Stimulated activated memory B cell treated with anti-CD40 and anti-IgM and Interleukin-4, amounts not matched to agents 10 μg/mL and 1 μg/mL and 100 μg/mL, for 72 hours (primary cell): ENCODE measurements at regions not wholly inside any gene's neighbourhood (a gene's known extent, or its start where the extent isn't known, plus 50 kb on each side); places are given as distances from the start of the nearest gene placed in this dataset.

ENCODE experiments used
- ATAC-seq: fragments of 150-1000 bp; cut with Tn5 transposase; 2 replicates; pipeline ENCODE4 v1.10.0; 2021
- H3K27ac Mint-ChIP-seq: one replicate; pipeline ENCODE4 v1.8.0; 2022; ENCODE audit warnings: mild to moderate bottlenecking, mixed read lengths
- H3K27me3 Mint-ChIP-seq: one replicate; pipeline ENCODE4 v1.8.0; 2022; ENCODE audit warnings: mixed read lengths
- H3K36me3 Mint-ChIP-seq: one replicate; pipeline ENCODE4 v1.8.0; 2022; ENCODE audit warnings: mixed read lengths
- H3K4me1 Mint-ChIP-seq: one replicate; pipeline ENCODE4 v1.8.0; 2022; ENCODE audit warnings: mixed read lengths
- H3K4me3 Mint-ChIP-seq: one replicate; pipeline ENCODE4 v1.8.0; 2022; ENCODE audit warnings: mild to moderate bottlenecking, moderate library complexity, mixed read lengths
- H3K9me3 Mint-ChIP-seq: one replicate; pipeline ENCODE4 v1.8.0; 2022; ENCODE audit warnings: mixed read lengths

GRCh38 chr7:130918129-130919052, 184.4 kb upstream of the KLF14 start:
- Mint-ChIP-seq H3K27ac (peak overlapping the region; percentile 59), H3K4me3 (no peak overlapping the region), H3K36me3 (peaks cover 17% of the 10 kb centered on the region), H3K4me1 (peaks cover 61% of the 10 kb centered on the region), H3K27me3 (no peaks in the 10 kb centered on the region), H3K9me3 (no peaks in the 10 kb centered on the region)
- ATAC-seq: no peak

- no peak for ATAC-seq
- Mint-ChIP-seq H3K27ac (peak overlapping the region; percentile 59), H3K9me3 (no peaks in the 10 kb centered on the region), H3K27me3 (no peaks in the 10 kb centered on the region), H3K4me3 (no peak overlapping the region), H3K4me1 (peaks cover 56% of the 10 kb centered on the region), H3K36me3 (peaks cover 17% of the 10 kb centered on the region)
These were observed 185.5 kb upstream of the KLF14 start for GRCh38 chr7:130919316-130920103.

- Mint-ChIP-seq H3K36me3 (peaks cover 21% of the 10 kb centered on the region), H3K9me3 (no peaks in the 10 kb centered on the region), H3K4me1 (peaks cover 56% of the 10 kb centered on the region), H3K4me3 (no peak overlapping the region), H3K27ac (peak overlapping the region; percentile 48), H3K27me3 (no peaks in the 10 kb centered on the region)
- ATAC-seq: no peak
These were observed 186.1 kb upstream of the KLF14 start for GRCh38 chr7:130920122-130920521.

GRCh38 chr7:130921391-130922180, 187.6 kb upstream of the KLF14 start:
- no peak overlapping the region for H3K4me3 Mint-ChIP-seq
- ATAC-seq: no peak
- no peaks in the 10 kb centered on the region for H3K27me3 Mint-ChIP-seq
- no peaks in the 10 kb centered on the region for H3K9me3 Mint-ChIP-seq
- H3K27ac Mint-ChIP-seq: no peak overlapping the region
- H3K4me1 Mint-ChIP-seq: peaks cover 56% of the 10 kb centered on the region
- peaks cover 25% of the 10 kb centered on the region for H3K36me3 Mint-ChIP-seq

GRCh38 chr7:130922206-130923112, 188.5 kb upstream of the KLF14 start:
- Mint-ChIP-seq H3K27ac (peak overlapping the region; percentile 24), H3K9me3 (no peaks in the 10 kb centered on the region), H3K36me3 (peaks cover 29% of the 10 kb centered on the region), H3K27me3 (no peaks in the 10 kb centered on the region), H3K4me1 (peaks cover 60% of the 10 kb centered on the region), H3K4me3 (no peak overlapping the region)
- ATAC-seq: no peak

GRCh38 chr7:130923365-130923764, 189.4 kb upstream of the KLF14 start:
- no peak overlapping the region for H3K4me3 Mint-ChIP-seq

GRCh38 chr7:130923930-130924329, 189.9 kb upstream of the KLF14 start:
- peaks cover 60% of the 10 kb centered on the region for H3K4me1 Mint-ChIP-seq
- ATAC-seq: no peak
- peak overlapping the region; percentile 88 for H3K27ac Mint-ChIP-seq
- no peaks in the 10 kb centered on the region for H3K9me3 Mint-ChIP-seq
- H3K27me3 Mint-ChIP-seq: no peaks in the 10 kb centered on the region
- no peak overlapping the region for H3K4me3 Mint-ChIP-seq
- peaks cover 26% of the 10 kb centered on the region for H3K36me3 Mint-ChIP-seq

More at GRCh38 chr7:130923365-130923764, 189.4 kb upstream of the KLF14 start:
- ATAC-seq: no peak
- no peaks in the 10 kb centered on the region for H3K27me3 Mint-ChIP-seq
- H3K36me3 Mint-ChIP-seq: peaks cover 30% of the 10 kb centered on the region
- peak overlapping the region; percentile 24 for H3K27ac Mint-ChIP-seq
- peaks cover 62% of the 10 kb centered on the region for H3K4me1 Mint-ChIP-seq
- H3K9me3 Mint-ChIP-seq: no peaks in the 10 kb centered on the region

GRCh38 chr7:130925136-130925794, 191.3 kb upstream of the KLF14 start:
- ATAC-seq: no peak
- H3K9me3 Mint-ChIP-seq: no peaks in the 10 kb centered on the region
- no peaks in the 10 kb centered on the region for H3K27me3 Mint-ChIP-seq
- peak overlapping the region; percentile 31 for H3K4me3 Mint-ChIP-seq
- H3K36me3 Mint-ChIP-seq: peaks cover 26% of the 10 kb centered on the region
- peak overlapping the region; percentile 88 for H3K27ac Mint-ChIP-seq
- H3K4me1 Mint-ChIP-seq: peaks cover 63% of the 10 kb centered on the region

GRCh38 chr7:130926001-130926691, 192.1 kb upstream of the KLF14 start:
- peak overlapping the region; percentile 63 for H3K4me3 Mint-ChIP-seq
- no peaks in the 10 kb centered on the region for H3K9me3 Mint-ChIP-seq
- H3K36me3 Mint-ChIP-seq: peaks cover 26% of the 10 kb centered on the region
- peak overlapping the region; percentile 88 for H3K27ac Mint-ChIP-seq
- no peaks in the 10 kb centered on the region for H3K27me3 Mint-ChIP-seq
- ATAC-seq: peak; percentile 80
- H3K4me1 Mint-ChIP-seq: peaks cover 71% of the 10 kb centered on the region

GRCh38 chr7:130927062-130927461, 193.1 kb upstream of the KLF14 start:
- Mint-ChIP-seq H3K27me3 (no peaks in the 10 kb centered on the region), H3K27ac (peak overlapping the region; percentile 88), H3K36me3 (peaks cover 26% of the 10 kb centered on the region), H3K4me1 (peaks cover 81% of the 10 kb centered on the region), H3K9me3 (no peaks in the 10 kb centered on the region), H3K4me3 (no peak overlapping the region)
- ATAC-seq: no peak

GRCh38 chr7:130927564-130927963, 193.6 kb upstream of the KLF14 start:
- no peaks in the 10 kb centered on the region for H3K9me3 Mint-ChIP-seq
- peak overlapping the region; percentile 88 for H3K27ac Mint-ChIP-seq

GRCh38 chr7:130929896-130930659, 196.1 kb upstream of the KLF14 start:
- ATAC-seq: peak; percentile 68
- peak overlapping the region; percentile 72 for H3K27ac Mint-ChIP-seq
- H3K9me3 Mint-ChIP-seq: no peaks in the 10 kb centered on the region
- no peak overlapping the region for H3K4me3 Mint-ChIP-seq
- peaks cover 36% of the 10 kb centered on the region for H3K36me3 Mint-ChIP-seq
- H3K4me1 Mint-ChIP-seq: peaks cover 87% of the 10 kb centered on the region
- no peaks in the 10 kb centered on the region for H3K27me3 Mint-ChIP-seq

More at GRCh38 chr7:130927564-130927963, 193.6 kb upstream of the KLF14 start:
- peaks cover 26% of the 10 kb centered on the region for H3K36me3 Mint-ChIP-seq
- ATAC-seq: no peak
- H3K4me1 Mint-ChIP-seq: peaks cover 83% of the 10 kb centered on the region
- H3K4me3 Mint-ChIP-seq: no peak overlapping the region
- H3K27me3 Mint-ChIP-seq: no peaks in the 10 kb centered on the region

GRCh38 chr7:130930681-130931080, 196.7 kb upstream of the KLF14 start:
- H3K27ac Mint-ChIP-seq: peak overlapping the region; percentile 72
- H3K4me3 Mint-ChIP-seq: no peak overlapping the region
- H3K9me3 Mint-ChIP-seq: no peaks in the 10 kb centered on the region
- no peaks in the 10 kb centered on the region for H3K27me3 Mint-ChIP-seq
- H3K4me1 Mint-ChIP-seq: peaks cover 87% of the 10 kb centered on the region
- H3K36me3 Mint-ChIP-seq: peaks cover 38% of the 10 kb centered on the region
- ATAC-seq: no peak
